Mammary epithelial cell (primary cell): ENCODE measurements at regions not wholly inside any gene's neighbourhood (a gene's known extent, or its start where the extent isn't known, plus 50 kb on each side); places are given as distances from the start of the nearest gene placed in this dataset.

ENCODE experiments used
- EZH2 ChIP-seq: IDR thresholded peaks from 2 replicates; pipeline ENCODE4 v1.6.1; 2012; ENCODE audit warnings: low read length, inconsistent platforms, borderline replicate concordance
- TF ChIP-seq, protein P1 (sequence below), 2 donors: IDR thresholded peaks in 1 of 2; conservative IDR thresholded peaks in 1 of 2; 2 replicates each; pipeline ENCODE4 v1.5.1; 2011 to 2012; ENCODE audit warnings: inconsistent platforms in 2 of 2, low read length in 2 of 2, mild to moderate bottlenecking in 2 of 2, control low read depth in 1 of 2, low read depth in 1 of 2; ENCODE audit not compliant: insufficient read depth in 1 of 2; ENCODE audit errors: extremely low read depth in 1 of 2

DNA sequence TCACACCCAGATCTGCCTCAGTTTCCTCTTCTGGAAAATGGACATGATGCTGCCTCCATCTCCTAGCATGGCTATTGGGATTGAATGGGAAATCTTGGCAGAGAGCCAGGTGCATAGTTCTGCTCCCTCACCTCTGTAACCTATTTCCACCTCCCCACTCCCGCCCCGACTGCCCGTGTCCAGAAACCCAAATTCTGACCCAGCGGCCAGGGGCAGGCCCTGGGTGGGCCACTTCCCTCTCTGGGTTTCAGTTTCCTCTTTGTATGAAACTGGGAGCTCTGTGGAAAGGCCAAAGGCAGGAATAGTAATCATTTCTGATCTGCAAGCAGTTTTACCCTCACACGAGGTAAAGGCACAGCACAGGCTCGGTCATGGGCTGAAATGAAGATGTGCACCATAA is 74.1 kb upstream of the DUSP5 start:
- TF ChIP-seq, protein P1, sequence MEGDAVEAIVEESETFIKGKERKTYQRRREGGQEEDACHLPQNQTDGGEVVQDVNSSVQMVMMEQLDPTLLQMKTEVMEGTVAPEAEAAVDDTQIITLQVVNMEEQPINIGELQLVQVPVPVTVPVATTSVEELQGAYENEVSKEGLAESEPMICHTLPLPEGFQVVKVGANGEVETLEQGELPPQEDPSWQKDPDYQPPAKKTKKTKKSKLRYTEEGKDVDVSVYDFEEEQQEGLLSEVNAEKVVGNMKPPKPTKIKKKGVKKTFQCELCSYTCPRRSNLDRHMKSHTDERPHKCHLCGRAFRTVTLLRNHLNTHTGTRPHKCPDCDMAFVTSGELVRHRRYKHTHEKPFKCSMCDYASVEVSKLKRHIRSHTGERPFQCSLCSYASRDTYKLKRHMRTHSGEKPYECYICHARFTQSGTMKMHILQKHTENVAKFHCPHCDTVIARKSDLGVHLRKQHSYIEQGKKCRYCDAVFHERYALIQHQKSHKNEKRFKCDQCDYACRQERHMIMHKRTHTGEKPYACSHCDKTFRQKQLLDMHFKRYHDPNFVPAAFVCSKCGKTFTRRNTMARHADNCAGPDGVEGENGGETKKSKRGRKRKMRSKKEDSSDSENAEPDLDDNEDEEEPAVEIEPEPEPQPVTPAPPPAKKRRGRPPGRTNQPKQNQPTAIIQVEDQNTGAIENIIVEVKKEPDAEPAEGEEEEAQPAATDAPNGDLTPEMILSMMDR (conservative IDR thresholded peaks at IDR 0.05 in 1 of 2, IDR thresholded peaks at IDR 0.05 in 1 of 2; ENCODE audit: extremely low read depth in 1 of 2, insufficient read depth in 1 of 2, low read depth in 1 of 2, low read length in 2 of 2), result no peak
- TF ChIP-seq EZH2, result no peak
